ENCODE measurements at regions not wholly inside any gene's neighbourhood (a gene's known extent, or its start where the extent isn't known, plus 50 kb on each side); places are given as distances from the start of the nearest gene placed in this dataset.

DNA sequence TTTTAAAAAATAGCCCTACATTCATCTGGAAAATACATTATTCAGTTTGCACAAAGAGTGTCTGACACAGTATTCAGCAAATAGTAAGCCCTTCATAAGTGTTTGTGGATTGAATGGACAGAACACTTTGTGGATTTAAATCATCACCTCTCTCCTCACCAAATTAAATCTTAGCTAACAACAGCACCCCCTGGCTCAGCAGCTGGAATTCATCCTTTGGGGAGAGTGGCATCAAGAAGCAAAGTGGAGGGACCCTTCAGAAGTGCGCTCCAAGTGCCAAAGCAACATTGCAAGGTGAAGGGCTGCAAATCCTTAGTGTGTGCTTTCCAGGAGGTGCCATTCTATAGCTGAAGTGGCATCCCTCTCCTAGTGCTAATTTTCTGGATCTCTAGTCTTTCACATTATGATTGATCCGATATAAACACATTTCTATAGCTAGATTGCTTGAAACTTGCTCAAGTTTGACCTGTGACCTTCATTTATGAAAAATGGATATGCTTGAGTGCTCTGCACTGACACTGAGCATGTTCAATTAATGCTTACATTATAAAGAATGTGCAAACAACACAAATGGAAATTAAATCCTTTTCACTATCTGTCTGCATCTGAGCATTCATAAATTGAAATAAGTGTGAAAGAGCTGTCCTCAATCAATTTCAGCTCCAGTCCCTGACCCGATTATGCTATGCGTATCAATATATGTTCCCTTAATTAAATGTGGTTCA lies 891.7 kb downstream of the C6orf118 start:
- H3F3A ChIP-seq (ENCODE audit: insufficient read depth), result no peaks in the 10 kb centered on the region
- in situ Hi-C loops (cut with MboI), result no loop called here
- no peak overlapping the region for H3K4me3 ChIP-seq
- H3K9me2 ChIP-seq (ENCODE audit: insufficient read depth), result no peaks in the 10 kb centered on the region
- H4K20me1 ChIP-seq (ENCODE audit: insufficient read depth), result no peaks in the 10 kb centered on the region
- no peak overlapping the region for H3K4me2 ChIP-seq (ENCODE audit: unreplicated experiment)
- no peaks in the 10 kb centered on the region for H3K79me2 ChIP-seq (ENCODE audit: insufficient read depth)
- H3K4me1 ChIP-seq (ENCODE audit: insufficient read depth), result no peaks in the 10 kb centered on the region
- no peak overlapping the region for H2AFZ ChIP-seq
- no peaks in the 10 kb centered on the region for H3K9me3 ChIP-seq (ENCODE audit: low read depth)
- DNase-seq, result no peak
- no peaks in the 10 kb centered on the region for H3K27me3 ChIP-seq (replicated peaks; ENCODE audit: insufficient read depth)
- no peak overlapping the region for H3K27ac ChIP-seq
- H3K9ac ChIP-seq, result no peak overlapping the region
- no peaks in the 10 kb centered on the region for H3K36me3 ChIP-seq (ENCODE audit: low read depth)
- 34 to 42% methylated on average over 4 of the region's 4 CpGs for WGBS, 2 experiments (ENCODE audit: low coverage in 1 of 2, low lambda C conversion rate in 2 of 2, missing lambda C conversion rate in 2 of 2)
- no peak for TF ChIP-seq EZH2phosphoT487 (IDR thresholded peaks at IDR 0.05; ENCODE audit: insufficient read depth, low read depth)
- TF ChIP-seq EZH2 (IDR thresholded peaks at IDR 0.05; ENCODE audit: insufficient read depth, poor library complexity, severe bottlenecking), result no peak

GRCh38 chr6:164415832-164416563 lies 893.4 kb downstream of the C6orf118 start:
- no peaks in the 10 kb centered on the region for H3F3A ChIP-seq (ENCODE audit: insufficient read depth)
- no peaks in the 10 kb centered on the region for H3K9me3 ChIP-seq (ENCODE audit: low read depth)
- DNase-seq, result no peak
- no peak overlapping the region for H3K27ac ChIP-seq
- no peak overlapping the region for H2AFZ ChIP-seq
- no peaks in the 10 kb centered on the region for H3K79me2 ChIP-seq (ENCODE audit: insufficient read depth)
- no peaks in the 10 kb centered on the region for H4K20me1 ChIP-seq (ENCODE audit: insufficient read depth)
- TF ChIP-seq EZH2phosphoT487 (IDR thresholded peaks at IDR 0.05; ENCODE audit: insufficient read depth, low read depth), result no peak
- TF ChIP-seq EZH2 (IDR thresholded peaks at IDR 0.05; ENCODE audit: insufficient read depth, poor library complexity, severe bottlenecking), result no peak
- no peak overlapping the region for H3K4me2 ChIP-seq (ENCODE audit: unreplicated experiment)
- no peaks in the 10 kb centered on the region for H3K9me2 ChIP-seq (ENCODE audit: insufficient read depth)
- no peaks in the 10 kb centered on the region for H3K27me3 ChIP-seq (replicated peaks; ENCODE audit: insufficient read depth)
- H3K4me1 ChIP-seq (ENCODE audit: insufficient read depth), result no peaks in the 10 kb centered on the region
- WGBS, 2 experiments (ENCODE audit: low coverage in 1 of 2, low lambda C conversion rate in 2 of 2, missing lambda C conversion rate in 2 of 2), result 26 to 38% methylated on average over 7 of the region's 7 CpGs
- no peaks in the 10 kb centered on the region for H3K36me3 ChIP-seq (ENCODE audit: low read depth)
- no peak overlapping the region for H3K4me3 ChIP-seq
- H3K9ac ChIP-seq, result no peak overlapping the region
- in situ Hi-C loops (cut with MboI), result no loop called here

DNA sequence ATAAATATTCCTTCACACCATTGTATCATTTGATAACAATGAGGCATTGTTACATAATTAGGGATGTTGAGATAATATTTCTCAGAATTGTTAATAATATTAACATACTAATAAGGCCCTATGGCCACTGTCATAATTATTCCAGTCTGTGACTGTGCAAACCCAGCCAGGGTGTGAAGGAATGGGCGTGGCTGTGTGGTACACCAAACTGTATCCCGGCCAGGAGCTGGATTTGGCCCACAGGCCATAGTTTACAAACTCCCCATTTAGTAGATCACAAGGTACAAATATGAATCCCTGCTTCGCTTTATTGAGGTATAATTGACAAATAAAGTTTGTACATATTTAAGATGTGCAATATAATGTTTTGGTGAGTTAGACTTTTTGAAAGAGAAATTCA lies 894.7 kb downstream of the C6orf118 start:
- Histone ChIP-seq H3F3A (ENCODE audit: insufficient read depth) (no peaks in the 10 kb centered on the region), H3K79me2 (ENCODE audit: insufficient read depth) (no peaks in the 10 kb centered on the region), H3K9me3 (ENCODE audit: low read depth) (no peaks in the 10 kb centered on the region), H3K9me2 (ENCODE audit: insufficient read depth) (no peaks in the 10 kb centered on the region), H3K27me3 (replicated peaks; ENCODE audit: insufficient read depth) (no peaks in the 10 kb centered on the region), H4K20me1 (ENCODE audit: insufficient read depth) (no peaks in the 10 kb centered on the region), H3K36me3 (ENCODE audit: low read depth) (no peaks in the 10 kb centered on the region), H2AFZ (no peak overlapping the region), H3K4me2 (ENCODE audit: unreplicated experiment) (no peak overlapping the region), H3K4me1 (ENCODE audit: insufficient read depth) (no peaks in the 10 kb centered on the region), H3K9ac (no peak overlapping the region), H3K4me3 (no peak overlapping the region), H3K27ac (no peak overlapping the region)
- no peak for DNase-seq
- WGBS, 2 experiments (ENCODE audit: low coverage in 1 of 2, low lambda C conversion rate in 2 of 2, missing lambda C conversion rate in 2 of 2), result 13 to 23% methylated on average over 3 of the region's 3 CpGs
- in situ Hi-C loops (cut with MboI), result no loop called here
- TF ChIP-seq EZH2phosphoT487 (IDR thresholded peaks at IDR 0.05; ENCODE audit: insufficient read depth, low read depth), result no peak
- no peak for TF ChIP-seq EZH2 (IDR thresholded peaks at IDR 0.05; ENCODE audit: insufficient read depth, poor library complexity, severe bottlenecking)

DNA sequence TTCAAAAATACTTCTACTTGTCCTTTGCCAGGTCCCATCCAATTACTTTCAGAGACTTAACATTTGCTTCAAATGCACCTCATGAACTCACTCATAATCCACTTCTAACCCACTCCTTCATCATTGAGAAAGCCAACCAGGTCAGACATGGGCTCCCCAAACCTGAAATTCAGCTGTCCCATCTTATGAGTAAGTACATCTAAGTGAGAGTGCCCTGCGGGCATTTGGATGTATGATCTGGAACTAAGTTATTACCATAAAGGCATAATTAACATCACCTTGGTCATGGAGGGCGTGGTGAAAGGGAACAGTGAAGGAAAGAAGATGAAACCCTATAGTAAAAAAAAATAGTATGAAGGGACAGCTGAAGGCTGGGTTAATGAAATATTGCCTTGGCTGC lies 896.8 kb downstream of the C6orf118 start:
- H3K9ac ChIP-seq, result no peak overlapping the region
- H3K4me2 ChIP-seq (ENCODE audit: unreplicated experiment), result no peak overlapping the region
- H3K79me2 ChIP-seq (ENCODE audit: insufficient read depth), result no peaks in the 10 kb centered on the region
- H3K9me2 ChIP-seq (ENCODE audit: insufficient read depth), result no peaks in the 10 kb centered on the region
- H3K36me3 ChIP-seq (ENCODE audit: low read depth), result no peaks in the 10 kb centered on the region
- no peaks in the 10 kb centered on the region for H3K27me3 ChIP-seq (replicated peaks; ENCODE audit: insufficient read depth)
- no peaks in the 10 kb centered on the region for H3K9me3 ChIP-seq (ENCODE audit: low read depth)
- H4K20me1 ChIP-seq (ENCODE audit: insufficient read depth), result no peaks in the 10 kb centered on the region
- WGBS, 2 experiments (ENCODE audit: low coverage in 1 of 2, low lambda C conversion rate in 2 of 2, missing lambda C conversion rate in 2 of 2), result 23 to 34% methylated on average over 2 of the region's 2 CpGs
- no peaks in the 10 kb centered on the region for H3F3A ChIP-seq (ENCODE audit: insufficient read depth)
- no peaks in the 10 kb centered on the region for H3K4me1 ChIP-seq (ENCODE audit: insufficient read depth)
- no peak overlapping the region for H2AFZ ChIP-seq
- TF ChIP-seq EZH2 (IDR thresholded peaks at IDR 0.05; ENCODE audit: insufficient read depth, poor library complexity, severe bottlenecking) (no peak), EZH2phosphoT487 (IDR thresholded peaks at IDR 0.05; ENCODE audit: insufficient read depth, low read depth) (no peak)
- H3K27ac ChIP-seq, result no peak overlapping the region
- in situ Hi-C loops (cut with MboI), result no loop called here
- no peak overlapping the region for H3K4me3 ChIP-seq
- DNase-seq, result no peak
